WERI-Rb-1 (cell line): ENCODE measurements at regions not wholly inside any gene's neighbourhood (a gene's known extent, or its start where the extent isn't known, plus 50 kb on each side); places are given as distances from the start of the nearest gene placed in this dataset.

ENCODE experiments used
- DNase-seq: peaks from one replicate; pipeline ENCODE4 v3.0.0-alpha.2; 2020
- H3K27ac ChIP-seq: fragments of 250-450 bp; sonication (Bioruptor Pico); 2 replicates; pipeline ENCODE4 v1.5.1; 2020; ENCODE audit warnings: mild to moderate bottlenecking, moderate library complexity
- H3K27me3 ChIP-seq: fragments of 250-450 bp; sonication (Bioruptor Pico); 2 replicates; pipeline ENCODE4 v1.5.1; 2021; ENCODE audit warnings: mild to moderate bottlenecking, low read depth, moderate library complexity; ENCODE audit not compliant: insufficient read depth, severe bottlenecking
- H3K36me3 ChIP-seq: fragments of 250-450 bp; sonication (Bioruptor Pico); 2 replicates; pipeline ENCODE4 v1.5.1; 2020; ENCODE audit warnings: mild to moderate bottlenecking, moderate library complexity
- H3K4me3 ChIP-seq: 2 replicates; pipeline ENCODE4 v1.5.1; 2011; ENCODE audit warnings: low read depth, mild to moderate bottlenecking, control low read depth, low read length
- H3K9me3 ChIP-seq: fragments of 250-450 bp; sonication (Bioruptor Pico); 2 replicates; pipeline ENCODE4 v1.5.1; 2021; ENCODE audit warnings: mild to moderate bottlenecking, moderate library complexity; ENCODE audit not compliant: severe bottlenecking
- TF ChIP-seq, protein P1 (sequence below): IDR thresholded peaks from 2 replicates; pipeline ENCODE4 v1.5.1; 2011; ENCODE audit warnings: low read depth, mild to moderate bottlenecking, control low read depth, inconsistent platforms, low read length

GRCh38 chr10:20708305-20708704 is 188.8 kb downstream of the NEBL start:
- no peak for DNase-seq
- TF ChIP-seq, protein P1, sequence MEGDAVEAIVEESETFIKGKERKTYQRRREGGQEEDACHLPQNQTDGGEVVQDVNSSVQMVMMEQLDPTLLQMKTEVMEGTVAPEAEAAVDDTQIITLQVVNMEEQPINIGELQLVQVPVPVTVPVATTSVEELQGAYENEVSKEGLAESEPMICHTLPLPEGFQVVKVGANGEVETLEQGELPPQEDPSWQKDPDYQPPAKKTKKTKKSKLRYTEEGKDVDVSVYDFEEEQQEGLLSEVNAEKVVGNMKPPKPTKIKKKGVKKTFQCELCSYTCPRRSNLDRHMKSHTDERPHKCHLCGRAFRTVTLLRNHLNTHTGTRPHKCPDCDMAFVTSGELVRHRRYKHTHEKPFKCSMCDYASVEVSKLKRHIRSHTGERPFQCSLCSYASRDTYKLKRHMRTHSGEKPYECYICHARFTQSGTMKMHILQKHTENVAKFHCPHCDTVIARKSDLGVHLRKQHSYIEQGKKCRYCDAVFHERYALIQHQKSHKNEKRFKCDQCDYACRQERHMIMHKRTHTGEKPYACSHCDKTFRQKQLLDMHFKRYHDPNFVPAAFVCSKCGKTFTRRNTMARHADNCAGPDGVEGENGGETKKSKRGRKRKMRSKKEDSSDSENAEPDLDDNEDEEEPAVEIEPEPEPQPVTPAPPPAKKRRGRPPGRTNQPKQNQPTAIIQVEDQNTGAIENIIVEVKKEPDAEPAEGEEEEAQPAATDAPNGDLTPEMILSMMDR = no peak
- Histone ChIP-seq H3K27ac (no peak overlapping the region), H3K4me3 (no peak overlapping the region), H3K9me3 (no peaks in the 10 kb centered on the region), H3K36me3 (no peaks in the 10 kb centered on the region), H3K27me3 (no peaks in the 10 kb centered on the region)

DNA sequence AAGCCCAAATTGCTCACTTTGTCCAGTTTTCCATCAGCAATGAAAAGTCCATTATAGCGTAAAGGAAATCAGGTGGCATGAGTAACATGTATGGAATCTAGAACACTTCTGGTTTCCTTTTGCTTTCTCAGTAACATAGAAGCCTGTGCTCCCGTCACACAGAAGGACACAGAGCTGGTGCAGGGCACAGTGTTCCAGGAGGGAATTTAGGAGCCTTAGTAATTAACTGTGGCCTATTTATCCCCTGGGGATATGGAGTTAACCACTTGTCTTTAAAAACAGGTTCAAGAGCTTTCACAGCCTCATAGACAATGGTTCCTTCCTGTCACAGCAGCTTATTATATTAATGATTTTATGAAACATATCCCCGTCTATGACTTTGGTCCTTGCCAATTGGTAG is 189.9 kb downstream of the NEBL start:
- TF ChIP-seq, protein P1 = no peak
- no peak for DNase-seq
- Histone ChIP-seq H3K27me3 (no peaks in the 10 kb centered on the region), H3K9me3 (no peaks in the 10 kb centered on the region), H3K27ac (no peak overlapping the region), H3K36me3 (no peaks in the 10 kb centered on the region), H3K4me3 (no peak overlapping the region)

- Histone ChIP-seq H3K4me3 (no peak overlapping the region), H3K27ac (no peak overlapping the region), H3K9me3 (no peaks in the 10 kb centered on the region), H3K36me3 (no peaks in the 10 kb centered on the region), H3K27me3 (no peaks in the 10 kb centered on the region)
- TF ChIP-seq, protein P1 = no peak
- no peak for DNase-seq
These were observed 198.3 kb downstream of the NEBL start for GRCh38 chr10:20698837-20699236.

DNA sequence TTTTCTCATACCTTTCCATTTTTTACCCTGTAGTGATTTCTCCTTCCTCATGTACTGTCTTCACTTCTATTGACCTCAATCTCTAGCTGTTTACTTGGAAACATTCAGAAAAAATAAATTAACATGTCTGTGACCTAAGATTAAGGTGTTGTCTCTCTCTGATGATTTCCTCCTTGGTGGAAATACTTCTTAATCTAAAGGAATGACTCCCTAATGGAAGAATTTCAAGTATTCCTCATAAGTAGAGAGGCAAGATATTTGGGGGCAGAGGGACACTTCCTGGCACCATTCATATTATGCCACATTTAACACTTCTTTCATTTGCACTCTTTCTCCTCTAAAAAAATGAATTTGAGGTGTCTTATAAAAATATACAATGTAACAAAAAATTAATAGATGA is 202.8 kb downstream of the NEBL start:
- Histone ChIP-seq H3K9me3 (no peaks in the 10 kb centered on the region), H3K36me3 (no peaks in the 10 kb centered on the region), H3K27me3 (no peaks in the 10 kb centered on the region), H3K27ac (no peak overlapping the region), H3K4me3 (no peak overlapping the region)
- TF ChIP-seq, protein P1 = no peak
- DNase-seq = no peak

DNA sequence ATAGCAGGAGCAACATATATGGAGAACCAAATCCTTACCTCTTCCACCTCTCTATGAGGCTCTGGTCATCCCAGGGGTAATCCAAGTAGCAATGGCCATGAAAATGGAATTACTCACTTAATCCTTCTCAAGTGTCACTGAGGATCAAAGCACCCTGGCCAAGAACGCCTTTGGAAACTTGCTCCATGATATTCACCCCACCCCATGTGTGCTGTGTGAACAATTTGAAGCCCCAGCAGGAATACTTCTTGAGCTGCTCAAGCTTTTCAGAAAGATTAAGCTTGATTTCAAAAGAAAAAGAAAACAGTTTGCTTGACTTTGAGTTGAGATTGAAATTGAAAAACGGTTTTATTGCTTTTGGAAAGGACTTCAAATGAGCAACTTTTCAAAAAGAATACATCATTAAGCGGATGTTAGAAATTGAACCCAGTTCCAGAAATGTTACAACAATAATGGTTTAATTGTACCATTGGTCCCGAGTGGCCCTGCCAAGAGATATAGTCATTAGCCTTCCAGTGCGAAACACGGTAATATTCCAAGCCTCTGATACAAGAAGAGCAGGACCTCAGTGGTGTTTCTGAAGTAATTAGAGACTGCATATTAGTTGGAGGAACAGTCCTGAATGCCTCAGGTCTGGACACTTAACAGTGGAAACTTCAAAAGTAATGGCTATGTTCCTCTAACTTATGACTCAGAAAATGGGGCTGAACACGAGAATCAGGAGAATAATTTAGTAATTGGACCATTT is 208.1 kb downstream of the NEBL start:
- Histone ChIP-seq H3K27ac (no peak overlapping the region), H3K36me3 (no peaks in the 10 kb centered on the region), H3K27me3 (no peaks in the 10 kb centered on the region), H3K9me3 (no peaks in the 10 kb centered on the region), H3K4me3 (no peak overlapping the region)
- TF ChIP-seq, protein P1 = no peak
- DNase-seq = no peak

DNA sequence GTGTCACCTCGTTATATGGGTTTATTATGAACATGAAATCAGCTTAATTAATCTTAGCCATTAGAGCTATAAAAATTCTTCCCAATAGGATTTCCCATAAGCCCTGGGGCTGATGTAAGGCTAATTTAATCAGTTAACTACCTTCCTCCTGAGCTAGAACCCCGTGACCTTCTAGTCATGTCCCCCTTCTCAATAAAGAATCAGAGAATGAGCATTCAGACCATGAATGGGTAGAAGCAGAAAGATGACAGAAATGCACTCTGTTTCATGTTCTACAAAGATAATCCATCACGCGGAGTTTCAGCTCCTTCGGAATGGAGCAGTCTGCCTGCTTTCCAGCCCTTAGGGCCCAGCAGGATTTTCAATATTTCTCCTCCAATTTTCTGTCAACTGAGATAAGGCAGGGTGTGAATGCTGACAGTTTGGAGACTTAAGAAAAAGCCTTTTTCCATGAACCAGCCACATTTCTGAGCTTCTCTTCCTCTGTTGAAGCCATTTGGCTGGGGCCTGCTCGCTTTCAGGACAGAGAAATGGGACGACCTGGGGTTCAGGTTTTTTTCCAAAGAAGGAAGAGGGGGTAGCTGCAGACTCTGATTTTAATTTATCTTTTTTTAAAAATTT is 211.0 kb downstream of the NEBL start:
- no peaks in the 10 kb centered on the region for H3K27me3 ChIP-seq
- no peak overlapping the region for H3K27ac ChIP-seq
- no peak overlapping the region for H3K4me3 ChIP-seq
- H3K9me3 ChIP-seq = no peaks in the 10 kb centered on the region
- DNase-seq = no peak
- TF ChIP-seq, protein P1 = no peak
- H3K36me3 ChIP-seq = no peaks in the 10 kb centered on the region
